ENCODE measurements at regions not wholly inside any gene's neighbourhood (a gene's known extent, or its start where the extent isn't known, plus 50 kb on each side); places are given as distances from the start of the nearest gene placed in this dataset.
"Not testable (repeated sequence)": the region's sequence is repeated elsewhere in the genome, so short reads cannot be mapped to it uniquely, and the experiment has no call there.

DNA sequence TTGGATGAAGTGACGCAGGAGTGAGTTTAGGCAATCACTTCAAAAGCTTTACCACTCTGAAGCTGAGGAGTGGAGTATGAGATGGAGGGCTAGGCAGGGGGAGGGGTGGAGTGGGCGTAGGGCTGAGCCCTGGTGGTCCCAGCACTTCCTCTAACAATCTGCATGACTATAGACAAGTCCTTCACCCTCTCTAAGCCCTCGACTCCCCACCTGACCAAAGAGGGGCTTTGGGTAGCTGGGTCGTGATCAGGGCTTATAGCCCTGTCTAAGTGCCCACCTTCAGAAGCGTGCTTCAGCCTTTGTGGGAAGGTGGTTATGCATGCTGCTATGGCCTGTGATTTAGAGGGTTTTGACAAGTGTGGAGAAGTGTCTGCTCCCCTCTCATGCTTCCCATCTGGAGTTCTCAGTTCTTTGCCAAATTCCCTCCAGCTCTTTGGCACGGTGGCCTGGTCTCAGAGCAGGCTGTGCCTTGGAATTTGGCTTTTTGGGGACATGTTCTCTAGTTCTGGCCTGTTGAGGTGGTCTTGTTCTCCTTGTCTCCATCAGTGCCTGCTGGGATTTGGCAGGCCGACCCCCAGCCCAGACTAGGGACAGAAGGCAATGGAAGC lies 53.0 kb downstream of the ACTBL2 start:
- DNase-seq: no peak

GRCh38 chr5:57429021-57429420 lies 53.6 kb downstream of the ACTBL2 start:
- DNase-seq: not testable (repeated sequence)

DNA sequence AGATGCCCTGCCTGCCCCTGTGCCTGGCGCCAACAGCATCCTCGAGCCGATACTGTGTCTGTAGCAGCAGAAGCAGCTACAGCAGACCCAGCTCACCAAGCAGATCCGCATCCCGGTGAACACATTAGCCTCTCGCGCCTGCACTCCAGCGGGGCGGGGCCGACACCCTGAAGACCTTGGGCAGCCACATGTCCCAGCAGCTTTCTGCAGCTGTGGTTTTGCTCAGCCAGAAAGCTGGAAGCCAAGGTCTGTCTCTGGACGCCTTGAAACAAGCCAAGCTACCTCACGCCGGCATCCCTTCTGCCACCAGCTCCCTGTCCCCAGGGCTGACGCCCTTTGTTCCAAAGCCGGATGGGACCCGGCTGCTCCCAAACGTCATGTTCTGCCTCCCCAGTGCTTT lies 59.6 kb downstream of the ACTBL2 start:
- DNase-seq: no peak

- DNase-seq: no peak
Measured at GRCh38 chr5:57422341-57422740, 60.3 kb downstream of the ACTBL2 start.

GRCh38 chr5:57420801-57421200 lies 61.8 kb downstream of the ACTBL2 start:
- no peak for DNase-seq

GRCh38 chr5:57417971-57418370 lies 64.6 kb downstream of the ACTBL2 start:
- DNase-seq: no peak

GRCh38 chr5:57417320-57417719 lies 65.3 kb downstream of the ACTBL2 start:
- no peak for DNase-seq

GRCh38 chr5:57416278-57416994 lies 66.2 kb downstream of the ACTBL2 start:
- DNase-seq: no peak

DNA sequence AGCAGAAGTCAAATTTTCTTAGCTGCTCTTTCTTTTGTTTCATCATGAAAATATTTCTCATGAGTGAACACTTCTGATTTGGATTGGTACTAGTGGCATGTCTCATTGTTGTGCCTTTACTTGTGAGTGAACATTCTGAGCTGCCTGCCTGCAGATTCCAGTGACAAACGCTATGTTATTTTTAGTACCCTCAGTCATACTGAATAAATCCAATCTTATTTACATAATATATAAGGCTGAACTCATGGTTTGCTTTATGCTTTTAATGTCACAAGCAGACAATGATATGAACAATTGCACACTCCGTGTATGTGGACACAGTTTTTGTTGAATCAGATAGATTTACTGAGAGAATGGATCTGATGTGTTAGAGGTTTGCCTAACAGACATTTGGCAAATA lies 67.8 kb downstream of the ACTBL2 start:
- no peak for DNase-seq

GRCh38 chr5:57414191-57414590 lies 68.4 kb downstream of the ACTBL2 start:
- DNase-seq: no peak

GRCh38 chr5:57413145-57413544 lies 69.5 kb downstream of the ACTBL2 start:
- DNase-seq: no peak

DNA sequence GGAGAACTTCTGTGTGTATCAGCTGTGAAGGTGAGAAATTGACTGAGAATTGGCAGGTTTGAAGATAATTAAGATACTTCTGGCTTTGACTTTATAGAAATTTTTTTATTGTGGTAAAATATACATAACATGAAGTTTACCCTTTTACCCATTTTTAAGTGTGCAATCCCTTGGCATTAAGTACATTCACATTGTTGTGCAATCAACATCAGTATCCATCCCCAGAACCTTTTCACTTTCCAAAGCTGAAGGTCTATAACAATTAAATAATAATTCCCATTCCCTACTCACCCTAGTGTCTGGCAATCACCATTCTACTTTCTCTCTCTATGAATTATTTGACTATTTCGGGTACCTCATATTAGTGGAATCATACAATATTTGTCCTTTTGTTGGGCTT lies 69.9 kb downstream of the ACTBL2 start:
- no peak for DNase-seq

- DNase-seq: no peak
Measured at GRCh38 chr5:57411982-57412381, 70.6 kb downstream of the ACTBL2 start.

GRCh38 chr5:57410374-57411320 lies 72.0 kb downstream of the ACTBL2 start:
- DNase-seq: peak; percentile 36

- DNase-seq: no peak
Measured at GRCh38 chr5:57408714-57409113, 73.9 kb downstream of the ACTBL2 start.

DNA sequence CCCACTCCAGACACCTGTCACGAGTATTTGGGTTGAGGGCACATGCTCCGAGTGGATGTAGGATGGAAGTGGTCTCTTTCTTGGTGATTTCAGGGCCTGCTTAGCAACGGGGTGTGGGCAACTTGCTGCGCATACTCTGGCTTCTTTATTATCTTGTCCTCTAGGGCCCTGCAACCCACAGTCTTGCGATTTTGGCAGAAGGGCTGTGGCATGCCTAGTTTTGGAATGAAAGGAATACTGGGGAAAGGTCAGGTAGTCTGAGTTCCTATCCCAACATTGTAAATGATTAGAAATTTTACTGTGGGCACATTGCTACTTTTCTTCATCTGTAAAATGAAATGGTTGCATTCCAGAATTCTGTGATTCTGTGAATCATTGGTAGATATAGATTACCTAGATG lies 74.3 kb downstream of the ACTBL2 start:
- no peak for DNase-seq

GRCh38 chr5:57407391-57407790 lies 75.2 kb downstream of the ACTBL2 start:
- DNase-seq: no peak

DNA sequence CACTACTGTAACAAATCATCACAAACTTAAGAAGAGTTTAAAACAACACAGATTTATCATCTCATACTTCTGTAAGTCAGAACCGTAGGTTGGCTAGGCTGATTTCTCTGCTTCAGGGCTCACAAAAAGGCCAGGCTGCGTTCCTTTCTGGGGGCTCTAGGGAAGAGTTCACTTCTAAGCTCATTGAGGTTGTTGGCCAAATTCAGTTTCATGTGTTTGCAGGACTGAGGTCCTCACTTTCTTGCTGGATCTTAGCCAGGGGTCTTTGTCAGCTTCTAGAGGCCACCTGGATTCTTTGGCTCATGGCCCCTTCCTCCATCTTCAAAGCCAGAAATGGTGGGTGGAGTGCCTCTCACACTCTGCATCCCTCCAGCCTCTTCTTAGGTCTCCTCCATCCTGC lies 76.0 kb downstream of the ACTBL2 start:
- DNase-seq: no peak

DNA sequence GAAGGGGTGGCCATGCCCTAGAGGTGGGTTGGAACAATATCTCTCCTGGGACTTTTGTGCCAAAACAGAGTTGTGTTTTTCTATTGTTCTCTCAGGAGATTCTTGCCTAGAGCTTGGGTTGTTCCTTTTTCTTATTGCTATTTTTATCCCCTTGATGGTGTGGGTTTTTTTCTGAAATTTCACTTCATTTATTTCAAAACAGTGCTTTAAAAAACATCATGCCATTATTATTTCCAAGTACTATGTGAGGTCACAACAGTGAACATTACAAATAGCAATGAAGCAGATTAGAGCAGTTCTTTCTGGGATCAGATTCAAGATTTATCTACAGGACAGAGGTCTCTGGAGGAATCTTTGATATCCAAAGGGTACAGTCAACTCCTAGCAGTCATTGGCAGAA lies 76.6 kb downstream of the ACTBL2 start:
- DNase-seq: no peak

GRCh38 chr5:57402761-57403160 lies 79.8 kb downstream of the ACTBL2 start:
- DNase-seq: no peak

GRCh38 chr5:57402348-57402747 lies 80.3 kb downstream of the ACTBL2 start:
- DNase-seq: no peak

DNA sequence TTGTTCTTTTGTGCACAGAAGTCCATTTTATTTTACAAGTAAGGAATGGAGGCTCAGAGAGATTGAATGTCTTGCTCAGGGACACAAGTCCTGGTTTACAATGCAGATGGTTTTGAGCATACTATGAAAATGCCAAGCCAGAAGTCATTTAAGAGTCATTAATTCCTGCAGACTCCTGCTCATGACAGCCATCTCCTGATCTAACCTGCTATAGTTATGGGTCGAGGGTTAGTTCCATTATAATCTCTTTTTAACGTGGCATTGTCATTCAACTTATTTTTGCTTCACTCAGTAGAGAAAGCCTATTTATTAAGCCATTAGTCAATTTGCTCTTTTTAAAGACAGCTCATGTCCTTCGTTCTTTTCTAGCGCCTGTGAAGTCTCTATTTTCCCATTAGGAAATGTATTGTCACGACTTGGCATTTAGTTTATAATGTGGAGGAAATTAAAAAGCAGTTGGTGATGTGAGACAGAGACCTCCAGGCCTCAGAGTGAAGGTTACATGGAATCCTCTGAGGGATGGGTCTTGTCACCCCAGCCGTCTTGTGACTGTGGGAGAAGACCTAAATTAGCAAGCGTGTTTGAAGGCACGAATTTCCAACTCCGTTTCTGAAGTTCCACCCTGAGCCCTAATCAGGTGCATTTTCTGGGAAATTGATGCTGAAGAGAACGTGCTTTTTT lies 84.1 kb downstream of the ACTBL2 start:
- DNase-seq: no peak

DNA sequence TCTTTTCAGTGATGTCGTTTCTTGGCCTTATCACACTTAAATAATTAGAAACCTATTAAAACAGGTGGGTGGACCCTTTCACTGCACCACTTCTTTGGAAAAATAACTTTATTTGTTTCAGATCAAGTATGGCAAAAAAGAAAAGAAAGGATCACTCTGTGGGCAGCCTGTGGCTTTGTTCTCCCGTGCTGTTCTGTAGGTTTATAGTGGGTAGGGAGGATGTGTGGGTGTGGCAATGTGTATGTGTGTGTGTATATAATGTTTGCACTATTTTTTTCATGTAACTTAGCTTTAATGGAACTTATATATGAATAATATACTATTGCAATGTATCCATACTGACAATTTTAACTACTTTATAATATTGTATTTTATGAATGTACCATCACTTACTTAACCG lies 85.9 kb downstream of the ACTBL2 start:
- no peak for DNase-seq

All from NCI-H524 treated with DMSO at 0.1 percent for 48 hours (cell line).